GM19025 (cell line): ENCODE measurements at regions not wholly inside any gene's neighbourhood (a gene's known extent, or its start where the extent isn't known, plus 50 kb on each side); places are given as distances from the start of the nearest gene placed in this dataset.
"Not testable (repeated sequence)": the region's sequence is repeated elsewhere in the genome, so short reads cannot be mapped to it uniquely, and the experiment has no call there.

ENCODE experiments used
- ATAC-seq: cut with Tn5 transposase; IDR thresholded peaks from one replicate; pipeline ENCODE4 v1.9.1; 2021; ENCODE audit warnings: mild to moderate bottlenecking, low read depth, moderate library complexity; ENCODE audit not compliant: unreplicated experiment

DNA sequence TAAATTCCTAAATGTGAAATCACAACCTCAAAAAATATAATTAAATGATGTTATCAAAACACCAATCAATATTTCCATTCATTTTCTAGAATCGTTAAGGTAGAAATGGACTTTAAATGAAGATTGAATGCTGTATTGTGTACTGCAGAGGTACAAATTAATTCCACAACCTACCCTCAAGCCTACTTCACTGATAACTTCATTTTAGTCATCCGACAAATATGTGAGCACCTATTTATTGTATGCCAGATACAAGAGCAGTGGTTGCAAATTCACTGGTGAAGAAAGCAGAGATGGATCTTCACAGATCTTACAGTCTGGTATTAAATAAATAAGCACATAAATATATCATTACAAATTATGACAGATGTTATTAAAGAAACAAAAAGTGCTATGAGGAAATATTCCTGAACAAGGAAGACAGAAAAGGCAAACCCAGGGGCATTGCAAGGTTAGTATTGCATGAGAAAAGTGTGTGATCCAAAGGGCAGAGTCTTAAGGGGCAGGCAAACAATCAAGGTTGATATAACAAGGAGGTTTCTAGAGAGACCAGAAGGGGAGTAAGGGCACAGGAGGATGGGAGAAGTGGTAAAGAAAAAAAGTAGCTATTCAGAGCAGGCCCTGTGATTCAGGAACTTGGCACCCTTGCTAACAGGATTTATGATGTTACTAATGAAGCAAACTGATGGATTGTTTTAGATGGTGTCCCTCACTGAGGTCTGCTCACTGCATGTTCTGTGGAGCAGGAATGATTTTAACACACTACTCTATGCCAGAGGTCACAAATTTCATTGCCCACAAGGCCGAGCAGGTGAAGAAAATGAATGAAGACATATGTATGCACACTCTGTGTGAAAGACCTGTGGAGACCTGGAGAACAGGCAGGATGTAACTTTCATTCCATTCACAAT is 128.0 kb upstream of the CCDC150 start:
- ATAC-seq = no peak

GRCh38 chr2:196513796-196514526 is 125.6 kb upstream of the CCDC150 start:
- ATAC-seq = no peak

GRCh38 chr2:196514641-196515040 is 124.9 kb upstream of the CCDC150 start:
- no peak for ATAC-seq

DNA sequence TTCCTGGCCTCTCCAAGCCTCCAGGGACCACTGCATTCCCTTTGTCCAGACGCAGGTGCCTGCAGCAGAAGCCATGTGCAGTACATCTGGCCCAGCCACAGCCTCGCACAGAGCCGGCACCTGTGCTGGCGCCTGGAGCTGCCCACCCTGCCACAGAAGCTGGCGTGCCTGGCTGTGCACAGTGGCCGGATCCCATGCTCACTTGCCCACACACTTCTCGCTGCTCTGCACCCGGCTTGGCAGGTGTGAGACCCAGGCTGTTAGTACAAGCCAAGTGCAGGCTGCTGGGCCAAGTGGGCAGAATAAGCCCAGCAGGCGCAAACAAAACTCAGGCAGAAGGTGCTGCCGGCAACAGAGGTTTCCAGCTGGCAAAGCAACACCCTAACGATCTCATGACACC is 124.5 kb upstream of the CCDC150 start:
- ATAC-seq = no peak

- no peak for ATAC-seq
Observed at GRCh38 chr2:196515608-196516007, 123.9 kb upstream of the CCDC150 start.

GRCh38 chr2:196516564-196516963 is 123.0 kb upstream of the CCDC150 start:
- no peak for ATAC-seq

DNA sequence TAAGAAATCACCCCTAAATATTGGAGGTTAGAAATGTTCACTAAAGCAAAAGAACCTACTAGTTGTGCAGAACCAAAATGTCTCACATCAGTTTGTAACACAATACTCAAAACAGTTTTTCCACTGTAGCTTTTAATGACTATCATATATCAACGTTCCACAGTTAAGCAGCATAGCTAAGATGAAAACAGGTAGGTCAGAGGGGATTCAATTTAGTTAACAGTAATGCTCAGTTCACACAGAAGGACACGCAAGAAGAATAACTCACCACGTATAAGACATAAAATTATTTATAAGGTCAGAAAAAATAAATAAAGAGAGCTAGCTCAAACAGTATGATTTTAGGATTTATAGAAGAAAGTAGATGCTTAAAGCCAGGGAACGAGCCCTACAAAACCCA is 118.9 kb upstream of the CCDC150 start:
- ATAC-seq = no peak

DNA sequence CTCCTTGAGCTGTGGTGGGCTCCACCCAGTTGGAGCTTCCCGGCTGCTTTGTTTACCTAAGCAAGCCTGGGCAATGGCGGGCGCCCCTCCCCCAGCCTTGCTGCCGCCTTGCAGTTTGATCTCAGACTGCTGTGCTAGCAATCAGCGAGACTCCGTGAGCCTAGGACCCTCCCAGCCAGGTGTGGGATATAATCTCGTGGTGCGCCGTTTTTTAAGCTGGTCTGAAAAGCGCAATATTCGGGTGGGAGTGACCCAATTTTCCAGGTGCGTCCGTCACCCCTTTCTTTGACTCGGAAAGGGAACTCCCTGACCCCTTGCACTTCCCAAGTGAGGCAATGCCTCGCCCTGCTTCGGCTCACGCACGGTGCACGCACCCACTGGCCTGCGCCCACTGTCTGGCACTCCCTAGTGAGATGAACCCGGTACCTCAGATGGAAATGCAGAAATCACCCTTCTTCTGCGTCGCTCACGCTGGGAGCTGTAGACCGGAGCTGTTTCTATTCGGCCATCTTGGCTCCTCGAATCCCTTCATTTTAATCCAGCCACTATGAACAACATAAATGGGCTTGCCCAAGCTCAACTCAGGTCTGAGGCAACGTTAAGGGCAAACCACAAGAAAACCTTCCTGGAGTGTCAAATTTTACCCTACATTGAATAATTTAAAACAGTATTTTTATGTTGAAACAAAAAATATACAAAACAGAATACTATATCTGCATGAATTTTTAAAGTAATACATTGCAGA is 112.4 kb upstream of the CCDC150 start:
- not testable (repeated sequence) for ATAC-seq

GRCh38 chr2:196528486-196529223 is 110.9 kb upstream of the CCDC150 start:
- no peak for ATAC-seq

- no peak for ATAC-seq
Observed at GRCh38 chr2:196530910-196531309, 108.6 kb upstream of the CCDC150 start.

GRCh38 chr2:196533772-196534397 is 105.6 kb upstream of the CCDC150 start:
- no peak for ATAC-seq

- ATAC-seq = no peak
Observed at GRCh38 chr2:196534495-196534894, 105.0 kb upstream of the CCDC150 start.

DNA sequence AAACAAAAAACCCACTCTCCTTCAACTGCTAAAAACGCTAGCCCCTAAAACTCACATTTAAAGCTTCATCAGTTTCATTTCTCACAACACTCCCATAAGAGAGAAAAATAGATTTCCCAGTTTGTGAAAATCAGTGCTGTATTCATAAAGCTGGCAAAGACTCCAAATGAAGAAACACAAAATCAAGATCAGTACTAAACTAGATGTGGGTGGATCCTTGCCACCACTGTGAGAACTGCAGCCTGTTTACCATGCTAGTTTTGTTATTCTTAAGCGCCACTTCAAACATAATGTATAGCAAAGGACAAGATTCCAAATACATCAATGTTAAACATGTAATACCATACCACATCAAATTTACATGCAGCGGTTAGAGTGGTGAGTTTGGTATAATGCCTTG is 104.5 kb upstream of the CCDC150 start:
- ATAC-seq = no peak

DNA sequence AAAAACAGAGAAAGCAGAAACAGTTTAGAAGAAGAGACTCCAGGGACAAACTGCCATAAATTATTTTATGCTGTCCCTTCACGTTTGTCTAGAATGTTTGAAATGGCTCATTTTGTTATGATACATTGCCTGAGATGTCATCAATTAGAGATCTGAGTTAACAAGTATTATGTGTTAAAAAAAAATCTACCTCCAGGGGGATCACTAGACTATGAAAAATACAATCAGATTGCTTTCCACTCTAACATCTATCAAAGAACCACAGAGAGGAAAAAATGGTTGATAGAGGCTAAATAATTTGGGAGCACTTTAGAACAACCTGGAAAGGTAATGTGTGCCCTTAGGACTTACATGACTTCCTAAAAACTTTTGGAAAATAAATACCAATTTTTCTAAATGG is 103.8 kb upstream of the CCDC150 start:
- no peak for ATAC-seq

- ATAC-seq = no peak
Observed at GRCh38 chr2:196537311-196537710, 102.2 kb upstream of the CCDC150 start.

DNA sequence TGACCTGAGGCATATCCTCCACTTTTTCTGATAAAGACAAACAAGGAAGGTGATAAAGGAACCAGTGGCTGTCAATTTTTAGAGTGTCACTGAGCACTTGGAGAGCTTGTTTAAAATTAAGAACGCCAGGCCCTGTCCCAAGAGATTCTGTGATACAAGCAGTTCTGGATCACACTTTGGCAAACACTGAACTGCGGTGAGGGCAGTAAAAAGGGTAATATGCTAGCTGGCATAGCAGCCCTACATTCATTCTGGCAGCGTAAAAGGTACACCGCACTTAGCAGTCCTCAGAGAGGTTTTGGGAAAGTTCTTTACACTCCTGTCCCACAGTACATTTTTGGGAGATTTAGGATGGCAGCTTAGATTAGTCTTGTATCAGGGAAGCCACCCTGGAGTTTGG is 101.3 kb upstream of the CCDC150 start:
- no peak for ATAC-seq

DNA sequence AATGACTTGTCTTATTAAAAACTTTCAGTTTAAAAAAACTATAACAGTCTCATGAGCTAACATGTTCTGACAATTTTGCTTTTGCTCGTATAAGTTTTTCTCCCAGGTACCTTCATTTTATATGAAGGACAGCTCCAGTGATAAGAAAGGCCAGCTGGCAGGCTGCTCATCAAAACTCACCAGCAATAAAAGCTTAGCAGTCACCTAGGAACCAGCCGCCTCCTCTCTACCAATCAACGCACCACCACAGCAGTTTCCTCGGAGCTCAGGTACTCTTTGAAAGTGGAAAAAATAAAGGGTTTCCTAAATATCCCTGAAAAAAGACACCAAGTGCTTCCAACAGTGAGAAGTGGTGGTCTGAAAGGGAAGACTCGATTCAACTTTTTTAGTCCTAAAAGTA is 100.9 kb upstream of the CCDC150 start:
- no peak for ATAC-seq

DNA sequence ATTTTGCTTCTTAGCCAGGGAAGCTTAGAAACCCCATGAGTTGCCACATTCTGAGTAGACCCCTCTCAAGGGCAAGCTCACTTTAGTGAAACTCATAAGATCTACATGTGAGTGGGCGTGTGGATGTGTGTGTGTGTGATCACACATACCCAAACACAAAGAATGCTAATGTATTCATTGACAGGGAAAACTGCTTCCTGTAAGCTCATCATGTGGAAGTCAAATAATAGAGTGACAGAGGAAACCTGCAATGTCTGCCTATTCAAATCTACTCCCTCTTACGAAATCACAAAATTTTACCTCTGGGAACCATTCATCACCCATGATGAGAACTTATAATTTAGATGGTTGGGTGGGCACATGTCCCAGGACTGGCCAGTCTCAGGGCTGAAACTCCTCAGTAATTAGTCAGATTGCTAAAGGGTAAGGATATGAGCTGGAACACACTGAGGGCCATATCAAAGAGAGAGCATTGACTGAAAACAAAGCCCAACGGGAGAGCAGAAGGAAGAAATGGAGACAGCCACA is 94.5 kb upstream of the CCDC150 start:
- no peak for ATAC-seq

DNA sequence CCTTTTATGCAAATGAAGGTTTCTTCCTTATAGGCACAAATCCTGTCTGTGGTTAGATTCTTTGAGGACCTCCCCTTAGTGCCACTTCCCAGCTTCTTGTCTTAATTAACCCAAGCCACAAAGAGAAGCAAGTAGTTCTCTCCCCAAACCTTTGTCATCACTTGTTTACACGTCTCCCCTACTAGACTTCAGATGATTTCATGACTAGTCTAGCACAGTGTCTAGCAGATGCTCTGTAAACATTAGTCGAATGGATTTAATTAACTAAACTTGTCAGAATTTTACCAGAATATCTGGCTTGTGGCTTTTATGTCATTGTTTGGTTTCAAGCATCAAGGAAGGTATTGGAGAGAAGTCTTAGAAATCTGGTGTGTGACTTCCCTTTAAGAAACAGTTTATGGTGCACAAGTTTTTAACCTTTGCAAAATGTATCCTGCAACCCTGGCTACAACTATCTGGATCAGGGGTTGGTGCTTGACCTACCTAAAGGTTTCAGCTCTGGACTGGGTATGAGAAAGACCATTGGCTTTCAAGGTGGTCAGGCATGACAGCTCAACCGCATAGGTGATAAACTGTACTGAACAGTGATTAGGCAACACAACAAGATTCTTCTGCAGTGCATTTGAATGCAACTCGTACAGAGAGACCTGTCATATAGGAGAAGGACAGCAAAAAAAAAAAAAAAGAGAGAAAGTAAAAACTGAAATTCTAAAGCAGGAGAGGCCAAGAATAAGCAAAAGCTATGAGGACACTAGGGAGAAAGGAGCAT is 93.2 kb upstream of the CCDC150 start:
- ATAC-seq = no peak
